B cell (primary cell): ENCODE measurements at regions not wholly inside any gene's neighbourhood (a gene's known extent, or its start where the extent isn't known, plus 50 kb on each side); places are given as distances from the start of the nearest gene placed in this dataset.

Experiments used
- ATAC-seq: fragments of 200-7000 bp; cut with Tn5 transposase; one replicate; pipeline ENCODE4 v1.10.0; 2021; ENCODE audit warnings: low read depth, mild to moderate bottlenecking, moderate number of reproducible peaks, moderate library complexity
- CTCF ChIA-PET: fragments of 350-600 bp; sonication (Branson Sonifier 250); formaldehyde crosslinking; loops from one replicate; lab custom pipeline; 2021; ENCODE audit warnings: antibody characterized with exemption, inconsistent platforms; lab: Charles Lee
- POLR2A ChIA-PET: fragments of 350-600 bp; sonication (Branson Sonifier 250); formaldehyde crosslinking; loops from one replicate; lab custom pipeline; 2021; ENCODE audit warnings: antibody characterized with exemption; lab: Charles Lee
- DNase-seq: peaks from one replicate; pipeline ENCODE4 v3.0.0; 2013
- H2AFZ ChIP-seq: 2 replicates; pipeline ENCODE4 v1.6.1; 2012; ENCODE audit warnings: mild to moderate bottlenecking, low read depth, low read length; ENCODE audit not compliant: insufficient read depth, poor library complexity, severe bottlenecking
- H3K27ac ChIP-seq, 2 donors: 1 replicate in 1 of 2; 2 replicates in 1 of 2; pipeline ENCODE4 v1.5.1; 2012 to 2013; ENCODE audit warnings: low read length in 2 of 2, mild to moderate bottlenecking in 2 of 2, moderate library complexity in 1 of 2
- H3K27me3 ChIP-seq, 4 experiments: fragments of 200-600 bp in 1 of 4; sonication (generic) in 1 of 4; replicated peaks in 1 of 4; 1 replicate in 2 of 4; 2 replicates in 2 of 4; pipeline versions ENCODE4 v1.6.1 to v1.7.0; 2013 to 2016; ENCODE audit warnings: low read length in 3 of 4, mild to moderate bottlenecking in 2 of 4, mixed read lengths in 1 of 4, moderate library complexity in 1 of 4; ENCODE audit not compliant: insufficient read depth in 4 of 4, control insufficient read depth in 3 of 4; ENCODE audit errors: control extremely low read depth in 1 of 4
- H3K36me3 ChIP-seq, 2 experiments: replicated peaks in 1 of 2; 1 replicate in 1 of 2; 2 replicates in 1 of 2; pipeline versions ENCODE4 v1.6.1 to v1.7.1; 2013; ENCODE audit warnings: low read length in 1 of 2; ENCODE audit not compliant: insufficient read depth in 2 of 2, control insufficient read depth in 1 of 2; ENCODE audit errors: control extremely low read depth in 1 of 2, extremely low read depth in 1 of 2
- H3K4me1 ChIP-seq, 2 donors: fragments of 200-600 bp in 1 of 2; sonication (generic) in 1 of 2; 1 replicate in 1 of 2; 2 replicates in 1 of 2; pipeline versions ENCODE4 v1.5.1 to v1.6.1; 2013 to 2017; ENCODE audit warnings: low read length in 2 of 2; ENCODE audit not compliant: control insufficient read depth in 2 of 2, insufficient read depth in 2 of 2
- H3K4me2 ChIP-seq: replicated peaks from 2 replicates; pipeline ENCODE3; 2012; ENCODE audit warnings: mild to moderate bottlenecking, low read depth, low read length; ENCODE audit not compliant: poor library complexity, severe bottlenecking
- H3K4me3 ChIP-seq, 5 experiments: fragments of 200-600 bp in 1 of 5; sonication (generic) in 1 of 5; 1 replicate in 3 of 5; 2 replicates in 2 of 5; pipeline versions ENCODE4 v1.5.1 to v1.7.0; 2011 to 2016; ENCODE audit warnings: low read length in 4 of 5, mild to moderate bottlenecking in 4 of 5, low read depth in 2 of 5, control low read depth in 1 of 5, moderate library complexity in 1 of 5; ENCODE audit not compliant: insufficient read depth in 1 of 5; ENCODE audit errors: control extremely low read depth in 1 of 5, extremely low read depth in 1 of 5
- H3K79me2 ChIP-seq: fragments of 200-600 bp; sonication (generic); one replicate; pipeline ENCODE4 v1.6.0; 2016; ENCODE audit warnings: low read length; ENCODE audit not compliant: control insufficient read depth, insufficient read depth
- H3K9ac ChIP-seq: fragments of 200-600 bp; sonication (generic); 2 replicates; pipeline ENCODE4 v1.6.1; 2017; ENCODE audit warnings: mild to moderate bottlenecking, low read length, moderate library complexity
- H3K9me3 ChIP-seq, 3 donors: one replicate each; pipeline versions ENCODE4 v1.6.1 to v1.7.1; 2013; ENCODE audit warnings: low read length in 2 of 3; ENCODE audit not compliant: control insufficient read depth in 2 of 3, insufficient read depth in 1 of 3; ENCODE audit errors: control extremely low read depth in 1 of 3
- H4K20me1 ChIP-seq: 2 replicates; pipeline ENCODE4 v1.6.0; 2012; ENCODE audit warnings: mild to moderate bottlenecking, low read length; ENCODE audit not compliant: insufficient read depth, control insufficient read depth, poor library complexity, severe bottlenecking
- H3K27ac Mint-ChIP-seq: one replicate; pipeline ENCODE4 v1.8.0; 2021; ENCODE audit warnings: mixed read lengths
- H3K27me3 Mint-ChIP-seq: one replicate; pipeline ENCODE4 v1.8.0; 2021; ENCODE audit warnings: mixed read lengths
- H3K4me1 Mint-ChIP-seq: one replicate; pipeline ENCODE4 v1.8.0; 2021; ENCODE audit warnings: mixed read lengths
- H3K4me3 Mint-ChIP-seq: one replicate; pipeline ENCODE4 v1.8.0; 2021; ENCODE audit warnings: mixed read lengths
- H3K9me3 Mint-ChIP-seq: one replicate; pipeline ENCODE4 v1.8.0; 2022; ENCODE audit warnings: mixed read lengths; ENCODE audit not compliant: insufficient read depth
- EZH2 ChIP-seq: IDR thresholded peaks from 2 replicates; pipeline ENCODE4 v1.6.1; 2012; ENCODE audit warnings: borderline replicate concordance, low read depth, mild to moderate bottlenecking, moderate library complexity, low read length; ENCODE audit not compliant: insufficient read depth, poor library complexity, severe bottlenecking
- WGBS: methylation state at CpG from one replicate; pipeline ENCODE4 v1.1.5; 2013; ENCODE audit warnings: missing lambda C conversion rate; ENCODE audit not compliant: insufficient coverage; 5-methylcytosine and 5-hydroxymethylcytosine counted together
- intact Hi-C: fragments of 100-400 bp; cut with micrococcal nuclease; formaldehyde crosslinking; loops from one replicate; pipeline ENCODE4 v1.10.0; 2022
- TF ChIP-seq, protein P1 (sequence below): fragments of 200-600 bp; IDR thresholded peaks from one replicate; pipeline ENCODE4 v1.8.0; 2022; ENCODE audit warnings: antibody characterized with exemption, mild to moderate bottlenecking

DNA sequence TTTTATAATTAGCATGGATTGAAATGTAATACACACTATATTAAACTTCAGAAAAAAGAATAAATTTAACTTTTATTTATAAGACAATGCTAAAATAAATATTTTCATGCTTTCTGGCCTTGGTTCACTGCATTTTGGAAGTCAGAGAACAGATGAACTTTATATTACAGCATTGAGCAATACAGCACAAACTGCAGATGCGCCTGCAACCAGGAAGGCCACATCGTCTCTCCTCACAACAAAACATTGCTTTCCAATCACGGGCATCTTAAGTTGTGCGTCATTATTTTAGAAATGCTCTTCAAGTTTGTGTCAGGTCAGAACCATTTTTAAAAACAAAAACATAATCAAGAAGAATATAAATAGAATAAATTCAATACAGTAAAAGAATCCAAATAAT is 89.3 kb upstream of the CEP126 start:
- H3K27ac Mint-ChIP-seq = no peak overlapping the region
- no peaks in the 10 kb centered on the region for H3K27me3 ChIP-seq
- no peaks in the 10 kb centered on the region for H3K36me3 ChIP-seq
- no peak for TF ChIP-seq EZH2
- TF ChIP-seq, protein P1, sequence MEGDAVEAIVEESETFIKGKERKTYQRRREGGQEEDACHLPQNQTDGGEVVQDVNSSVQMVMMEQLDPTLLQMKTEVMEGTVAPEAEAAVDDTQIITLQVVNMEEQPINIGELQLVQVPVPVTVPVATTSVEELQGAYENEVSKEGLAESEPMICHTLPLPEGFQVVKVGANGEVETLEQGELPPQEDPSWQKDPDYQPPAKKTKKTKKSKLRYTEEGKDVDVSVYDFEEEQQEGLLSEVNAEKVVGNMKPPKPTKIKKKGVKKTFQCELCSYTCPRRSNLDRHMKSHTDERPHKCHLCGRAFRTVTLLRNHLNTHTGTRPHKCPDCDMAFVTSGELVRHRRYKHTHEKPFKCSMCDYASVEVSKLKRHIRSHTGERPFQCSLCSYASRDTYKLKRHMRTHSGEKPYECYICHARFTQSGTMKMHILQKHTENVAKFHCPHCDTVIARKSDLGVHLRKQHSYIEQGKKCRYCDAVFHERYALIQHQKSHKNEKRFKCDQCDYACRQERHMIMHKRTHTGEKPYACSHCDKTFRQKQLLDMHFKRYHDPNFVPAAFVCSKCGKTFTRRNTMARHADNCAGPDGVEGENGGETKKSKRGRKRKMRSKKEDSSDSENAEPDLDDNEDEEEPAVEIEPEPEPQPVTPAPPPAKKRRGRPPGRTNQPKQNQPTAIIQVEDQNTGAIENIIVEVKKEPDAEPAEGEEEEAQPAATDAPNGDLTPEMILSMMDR = no peak
- no peaks in the 10 kb centered on the region for H3K4me1 ChIP-seq
- ChIA-PET CTCF (interaction anchor here (1.4 kb wide), 1 partner anchor 182 kb away, joined by 3 read pairs; no protein-coding TSS in a partner anchor), POLR2A (no interaction called here)
- H3K4me3 Mint-ChIP-seq = no peak overlapping the region
- H3K9me3 ChIP-seq = no peaks in the 10 kb centered on the region
- ATAC-seq (no peak), DNase-seq (no peak)
- H3K9me3 Mint-ChIP-seq = no peaks in the 10 kb centered on the region
- no peaks in the 10 kb centered on the region for H4K20me1 ChIP-seq
- no peak overlapping the region for H2AFZ ChIP-seq
- no peak overlapping the region for H3K4me2 ChIP-seq
- no peak overlapping the region for H3K4me3 ChIP-seq
- no peaks in the 10 kb centered on the region for H3K79me2 ChIP-seq
- no peak overlapping the region for H3K9ac ChIP-seq
- no peak overlapping the region for H3K27ac ChIP-seq
- H3K27me3 Mint-ChIP-seq = peaks cover 9% of the 10 kb centered on the region
- intact Hi-C loops = no loop called here
- 89% methylated on average over 2 of the region's 4 CpGs for WGBS
- H3K4me1 Mint-ChIP-seq = no peaks in the 10 kb centered on the region

DNA sequence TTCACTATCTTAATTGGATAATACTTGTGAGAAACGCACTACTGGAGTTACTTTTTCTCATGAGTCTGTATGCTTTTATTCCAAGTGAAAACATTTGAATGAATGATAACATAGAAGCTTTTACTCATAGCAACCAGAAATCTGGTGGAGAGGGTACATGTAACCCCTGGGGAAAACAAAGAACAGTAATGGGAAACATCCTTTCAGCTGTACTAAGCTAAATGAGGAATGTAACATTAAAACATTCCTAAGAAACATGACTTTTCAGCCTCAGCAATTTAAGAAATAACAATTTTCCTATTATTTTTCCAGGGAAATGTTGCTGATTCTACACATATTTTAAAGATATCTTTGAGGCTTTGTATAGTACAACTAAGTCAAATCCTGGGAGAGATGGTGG is 97.2 kb upstream of the CEP126 start:
- Mint-ChIP-seq H3K4me1 (no peaks in the 10 kb centered on the region), H3K9me3 (no peaks in the 10 kb centered on the region), H3K4me3 (no peak overlapping the region), H3K27me3 (no peaks in the 10 kb centered on the region), H3K27ac (no peak overlapping the region)
- no peaks in the 10 kb centered on the region for H3K79me2 ChIP-seq
- no peak for DNase-seq
- H3K4me1 ChIP-seq = no peaks in the 10 kb centered on the region
- H3K36me3 ChIP-seq = no peaks in the 10 kb centered on the region
- WGBS = no CpG with 5 or more reads among the region's 1 CpG
- TF ChIP-seq EZH2 = no peak
- TF ChIP-seq, protein P1 = no peak
- H3K27me3 ChIP-seq = no peaks in the 10 kb centered on the region
- H3K27ac ChIP-seq = no peak overlapping the region
- no peak overlapping the region for H3K4me2 ChIP-seq
- POLR2A ChIA-PET = no interaction called here
- H2AFZ ChIP-seq = no peak overlapping the region
- CTCF ChIA-PET = interaction anchor here (0.5 kb wide), 1 partner anchor 43 kb away, joined by 5 read pairs; no protein-coding TSS in a partner anchor
- no peak overlapping the region for H3K4me3 ChIP-seq
- intact Hi-C loops = no loop called here
- H3K9ac ChIP-seq = no peak overlapping the region
- ATAC-seq = no peak
- no peaks in the 10 kb centered on the region for H3K9me3 ChIP-seq
- H4K20me1 ChIP-seq = no peaks in the 10 kb centered on the region
